ENCODE measurements at regions not wholly inside any gene's neighbourhood (a gene's known extent, or its start where the extent isn't known, plus 50 kb on each side); places are given as distances from the start of the nearest gene placed in this dataset.

- Histone ChIP-seq H3K9me3 (ENCODE audit: control insufficient read depth, insufficient read depth, low read length) (peaks cover 13% of the 10 kb centered on the region), H3K27ac (ENCODE audit: low read depth, low read length) (no peak overlapping the region), H3K27me3 (ENCODE audit: control insufficient read depth, insufficient read depth, low read length) (no peaks in the 10 kb centered on the region), H3K4me3 (ENCODE audit: low read depth, low read length) (no peak overlapping the region)
- POLR2A ChIA-PET = no interaction called here
- CTCF ChIA-PET = no interaction called here
- no peak for TF ChIP-seq CTCF (IDR thresholded peaks at IDR 0.05; ENCODE audit: low read depth, low read length)
- no peak for DNase-seq (ENCODE audit: low read depth, low spot score)
These were observed 323.2 kb upstream of the MEX3C start for GRCh38 chr18:51520676-51521180.

GRCh38 chr18:51522338-51522737 lies 324.9 kb upstream of the MEX3C start:
- CTCF ChIA-PET = interaction anchor here (0.5 kb wide), 1 partner anchor 13 kb away, joined by 3 read pairs; no protein-coding TSS in a partner anchor
- POLR2A ChIA-PET = no interaction called here
- Histone ChIP-seq H3K4me3 (ENCODE audit: low read depth, low read length) (no peak overlapping the region), H3K9me3 (ENCODE audit: control insufficient read depth, insufficient read depth, low read length) (peaks cover 22% of the 10 kb centered on the region), H3K27ac (ENCODE audit: low read depth, low read length) (no peak overlapping the region), H3K27me3 (ENCODE audit: control insufficient read depth, insufficient read depth, low read length) (no peaks in the 10 kb centered on the region)
- TF ChIP-seq CTCF (IDR thresholded peaks at IDR 0.05; ENCODE audit: low read depth, low read length) = no peak
- DNase-seq (ENCODE audit: low read depth, low spot score) = no peak

- H3K27ac ChIP-seq (ENCODE audit: low read depth, low read length) = no peak overlapping the region
- CTCF ChIA-PET = no interaction called here
- POLR2A ChIA-PET = no interaction called here
- no peaks in the 10 kb centered on the region for H3K27me3 ChIP-seq (ENCODE audit: control insufficient read depth, insufficient read depth, low read length)
- TF ChIP-seq CTCF (IDR thresholded peaks at IDR 0.05; ENCODE audit: low read depth, low read length) = no peak
- no peak overlapping the region for H3K4me3 ChIP-seq (ENCODE audit: low read depth, low read length)
- no peak for DNase-seq (ENCODE audit: low read depth, low spot score)
- peaks cover 22% of the 10 kb centered on the region for H3K9me3 ChIP-seq (ENCODE audit: control insufficient read depth, insufficient read depth, low read length)
These were observed 325.3 kb upstream of the MEX3C start for GRCh38 chr18:51522821-51523220.

- Histone ChIP-seq H3K27me3 (ENCODE audit: control insufficient read depth, insufficient read depth, low read length) (no peaks in the 10 kb centered on the region), H3K9me3 (ENCODE audit: control insufficient read depth, insufficient read depth, low read length) (peaks cover 22% of the 10 kb centered on the region), H3K27ac (ENCODE audit: low read depth, low read length) (no peak overlapping the region), H3K4me3 (ENCODE audit: low read depth, low read length) (no peak overlapping the region)
- POLR2A ChIA-PET = no interaction called here
- CTCF ChIA-PET = no interaction called here
- no peak for DNase-seq (ENCODE audit: low read depth, low spot score)
- no peak for TF ChIP-seq CTCF (IDR thresholded peaks at IDR 0.05; ENCODE audit: low read depth, low read length)
These were observed 326.2 kb upstream of the MEX3C start for GRCh38 chr18:51523671-51524070.

- no peaks in the 10 kb centered on the region for H3K27me3 ChIP-seq (ENCODE audit: control insufficient read depth, insufficient read depth, low read length)
- POLR2A ChIA-PET = no interaction called here
- no peak for TF ChIP-seq CTCF (IDR thresholded peaks at IDR 0.05; ENCODE audit: low read depth, low read length)
- no peak overlapping the region for H3K27ac ChIP-seq (ENCODE audit: low read depth, low read length)
- peaks cover 18% of the 10 kb centered on the region for H3K9me3 ChIP-seq (ENCODE audit: control insufficient read depth, insufficient read depth, low read length)
- CTCF ChIA-PET = no interaction called here
- DNase-seq (ENCODE audit: low read depth, low spot score) = no peak
- no peak overlapping the region for H3K4me3 ChIP-seq (ENCODE audit: low read depth, low read length)
These were observed 328.2 kb upstream of the MEX3C start for GRCh38 chr18:51525453-51526225.

Measured in AG04450 (cell line).